ENCODE measurements at regions not wholly inside any gene's neighbourhood (a gene's known extent, or its start where the extent isn't known, plus 50 kb on each side); places are given as distances from the start of the nearest gene placed in this dataset.

DNA sequence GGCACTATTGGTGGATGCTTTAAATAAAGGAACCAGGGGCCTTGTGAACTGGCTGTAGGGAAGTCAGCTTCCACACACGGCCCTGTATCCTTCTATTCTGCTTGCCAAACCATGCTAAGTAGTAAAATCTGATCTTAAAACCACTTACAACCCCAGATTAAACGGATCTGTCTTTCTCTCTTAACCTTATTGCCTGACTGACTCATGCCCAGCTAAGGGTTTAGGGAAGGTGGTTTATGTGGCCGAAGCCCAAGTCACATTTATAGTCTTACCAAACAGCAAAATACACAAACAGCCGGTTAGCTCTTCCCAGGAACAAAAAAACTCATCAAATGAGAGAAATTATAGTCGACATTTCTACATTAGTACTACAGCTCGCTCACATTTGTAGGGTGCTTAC is 988.4 kb upstream of the TENM3 start:
- TF ChIP-seq CEBPB (IDR thresholded peaks at IDR 0.05; ENCODE audit: borderline replicate concordance in 1 of 2, low read depth in 2 of 2, low read length in 2 of 2) (no peak), POLR2A (IDR thresholded peaks at IDR 0.05; ENCODE audit: low read depth, low read length) (no peak), JUND (IDR thresholded peaks at IDR 0.05; ENCODE audit: low read depth, low read length) (no peak), IKZF2 (IDR thresholded peaks at IDR 0.05) (no peak)
- TF ChIP-seq, protein P1, sequence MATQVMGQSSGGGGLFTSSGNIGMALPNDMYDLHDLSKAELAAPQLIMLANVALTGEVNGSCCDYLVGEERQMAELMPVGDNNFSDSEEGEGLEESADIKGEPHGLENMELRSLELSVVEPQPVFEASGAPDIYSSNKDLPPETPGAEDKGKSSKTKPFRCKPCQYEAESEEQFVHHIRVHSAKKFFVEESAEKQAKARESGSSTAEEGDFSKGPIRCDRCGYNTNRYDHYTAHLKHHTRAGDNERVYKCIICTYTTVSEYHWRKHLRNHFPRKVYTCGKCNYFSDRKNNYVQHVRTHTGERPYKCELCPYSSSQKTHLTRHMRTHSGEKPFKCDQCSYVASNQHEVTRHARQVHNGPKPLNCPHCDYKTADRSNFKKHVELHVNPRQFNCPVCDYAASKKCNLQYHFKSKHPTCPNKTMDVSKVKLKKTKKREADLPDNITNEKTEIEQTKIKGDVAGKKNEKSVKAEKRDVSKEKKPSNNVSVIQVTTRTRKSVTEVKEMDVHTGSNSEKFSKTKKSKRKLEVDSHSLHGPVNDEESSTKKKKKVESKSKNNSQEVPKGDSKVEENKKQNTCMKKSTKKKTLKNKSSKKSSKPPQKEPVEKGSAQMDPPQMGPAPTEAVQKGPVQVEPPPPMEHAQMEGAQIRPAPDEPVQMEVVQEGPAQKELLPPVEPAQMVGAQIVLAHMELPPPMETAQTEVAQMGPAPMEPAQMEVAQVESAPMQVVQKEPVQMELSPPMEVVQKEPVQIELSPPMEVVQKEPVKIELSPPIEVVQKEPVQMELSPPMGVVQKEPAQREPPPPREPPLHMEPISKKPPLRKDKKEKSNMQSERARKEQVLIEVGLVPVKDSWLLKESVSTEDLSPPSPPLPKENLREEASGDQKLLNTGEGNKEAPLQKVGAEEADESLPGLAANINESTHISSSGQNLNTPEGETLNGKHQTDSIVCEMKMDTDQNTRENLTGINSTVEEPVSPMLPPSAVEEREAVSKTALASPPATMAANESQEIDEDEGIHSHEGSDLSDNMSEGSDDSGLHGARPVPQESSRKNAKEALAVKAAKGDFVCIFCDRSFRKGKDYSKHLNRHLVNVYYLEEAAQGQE (IDR thresholded peaks at IDR 0.05; ENCODE audit: low read depth, low read length): no peak

All from GM12878 (cell line).